ENCODE measurements at regions not wholly inside any gene's neighbourhood (a gene's known extent, or its start where the extent isn't known, plus 50 kb on each side); places are given as distances from the start of the nearest gene placed in this dataset.

DNA sequence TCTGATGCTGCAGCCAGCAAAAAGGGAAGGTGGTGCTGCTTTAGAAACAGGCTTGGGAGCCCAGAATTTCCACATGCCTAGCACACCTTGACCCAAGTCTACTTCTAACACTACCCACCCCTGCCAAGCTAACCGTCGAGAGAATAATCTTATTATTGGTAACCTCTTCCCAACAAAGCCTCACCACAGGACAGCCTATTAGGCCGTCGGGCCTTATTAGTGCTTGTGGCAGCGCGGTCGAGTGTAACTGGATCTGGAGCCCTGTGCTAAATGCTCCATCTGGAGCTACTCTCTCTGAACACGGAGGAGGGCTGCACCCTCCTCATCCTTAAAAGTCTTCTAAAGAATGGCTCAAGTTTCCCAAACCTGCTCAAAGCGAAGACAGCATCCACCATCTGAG is 165.5 kb upstream of the NFIA start (continued):
- no peak for TF ChIP-seq ZNF366 (tag by site-specific recombination; conservative IDR thresholded peaks at IDR 0.05)
- no peak for TF ChIP-seq ZNF791 (tag by site-specific recombination; IDR thresholded peaks at IDR 0.05)
- TF ChIP-seq, protein P1, sequence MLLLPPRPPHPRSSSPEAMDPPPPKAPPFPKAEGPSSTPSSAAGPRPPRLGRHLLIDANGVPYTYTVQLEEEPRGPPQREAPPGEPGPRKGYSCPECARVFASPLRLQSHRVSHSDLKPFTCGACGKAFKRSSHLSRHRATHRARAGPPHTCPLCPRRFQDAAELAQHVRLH (tag by site-specific recombination; IDR thresholded peaks at IDR 0.05) = no peak
- TF ChIP-seq ZNF776 (tag by site-specific recombination; IDR thresholded peaks at IDR 0.05; ENCODE audit: borderline replicate concordance) = no peak
- TF ChIP-seq ZNF24 (tag by site-specific recombination; IDR thresholded peaks at IDR 0.05) = no peak
- TF ChIP-seq, protein P2, sequence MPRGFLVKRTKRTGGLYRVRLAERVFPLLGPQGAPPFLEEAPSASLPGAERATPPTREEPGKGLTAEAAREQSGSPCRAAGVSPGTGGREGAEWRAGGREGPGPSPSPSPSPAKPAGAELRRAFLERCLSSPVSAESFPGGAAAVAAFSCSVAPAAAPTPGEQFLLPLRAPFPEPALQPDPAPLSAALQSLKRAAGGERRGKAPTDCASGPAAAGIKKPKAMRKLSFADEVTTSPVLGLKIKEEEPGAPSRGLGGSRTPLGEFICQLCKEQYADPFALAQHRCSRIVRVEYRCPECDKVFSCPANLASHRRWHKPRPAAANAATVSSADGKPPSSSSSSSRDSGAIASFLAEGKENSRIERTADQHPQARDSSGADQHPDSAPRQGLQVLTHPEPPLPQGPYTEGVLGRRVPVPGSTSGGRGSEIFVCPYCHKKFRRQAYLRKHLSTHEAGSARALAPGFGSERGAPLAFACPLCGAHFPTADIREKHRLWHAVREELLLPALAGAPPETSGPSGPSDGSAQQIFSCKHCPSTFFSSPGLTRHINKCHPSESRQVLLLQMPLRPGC (tag by site-specific recombination; IDR thresholded peaks at IDR 0.05) = no peak

DNA sequence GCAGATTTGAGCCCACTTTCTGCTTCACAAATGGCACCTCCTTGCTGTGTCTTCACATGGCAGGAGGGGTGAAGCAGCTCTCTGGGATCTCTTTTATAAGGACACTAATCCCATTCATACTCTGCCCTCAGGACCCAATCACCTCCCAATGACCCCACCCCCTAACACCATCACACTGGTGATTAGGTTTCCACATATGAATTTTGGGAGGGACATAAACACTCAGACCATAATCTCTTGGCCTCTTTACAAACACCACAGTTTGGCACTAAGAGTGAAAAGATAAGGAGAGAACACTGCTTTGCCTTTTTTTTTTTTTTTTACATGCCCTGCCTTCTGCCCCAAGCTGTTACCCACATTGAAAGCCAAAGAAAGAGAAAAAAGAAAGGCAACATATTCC is 166.2 kb upstream of the NFIA start:
- no peaks in the 10 kb centered on the region for H3K36me3 ChIP-seq (ENCODE audit: control insufficient read depth in 2 of 2, insufficient read depth in 1 of 2, low read length in 2 of 2)
- TF ChIP-seq ZNF169 (tag by site-specific recombination; IDR thresholded peaks at IDR 0.05) = no peak
- H3K4me1 ChIP-seq (ENCODE audit: control insufficient read depth, insufficient read depth, low read length) = no peaks in the 10 kb centered on the region
- no peak overlapping the region for H3K4me3 ChIP-seq (ENCODE audit: low read depth, low read length)
- H3K27ac ChIP-seq (ENCODE audit: extremely low read depth, low read depth, low read length) = no peak overlapping the region
- ChIA-PET CTCF (no interaction called here), POLR2A (no interaction called here)
- H3K9me3 ChIP-seq (ENCODE audit: control insufficient read depth, insufficient read depth, low read depth, low read length) = no peaks in the 10 kb centered on the region

DNA sequence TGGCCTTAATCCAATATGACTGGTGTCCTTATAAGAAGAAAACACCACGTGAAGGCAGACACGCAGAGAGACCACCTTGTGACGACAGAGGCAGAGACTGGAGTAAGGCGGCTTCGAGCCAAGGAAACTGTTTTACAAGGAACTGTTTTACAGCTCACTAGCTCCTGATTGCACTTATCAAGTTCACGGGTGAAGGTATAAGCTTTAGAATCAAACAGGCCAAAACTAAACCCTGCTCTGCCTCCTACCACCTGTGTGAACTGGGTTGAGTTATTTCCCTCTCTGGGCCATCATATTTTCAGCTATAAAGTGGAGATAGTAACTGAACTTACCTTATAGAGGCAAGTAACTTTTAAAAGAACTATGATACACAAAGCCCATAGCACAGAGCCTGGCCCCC is 166.9 kb upstream of the NFIA start:
- no peaks in the 10 kb centered on the region for H3K9me3 ChIP-seq (ENCODE audit: control insufficient read depth, insufficient read depth, low read depth, low read length)
- POLR2A ChIA-PET = no interaction called here
- H3K36me3 ChIP-seq (ENCODE audit: control insufficient read depth in 2 of 2, insufficient read depth in 1 of 2, low read length in 2 of 2) = no peaks in the 10 kb centered on the region
- no peak overlapping the region for H3K4me3 ChIP-seq (ENCODE audit: low read depth, low read length)
- H3K27ac ChIP-seq (ENCODE audit: extremely low read depth, low read depth, low read length) = no peak overlapping the region
- no peaks in the 10 kb centered on the region for H3K4me1 ChIP-seq (ENCODE audit: control insufficient read depth, insufficient read depth, low read length)
- CTCF ChIA-PET = no interaction called here
- TF ChIP-seq ZNF335 (tag by site-specific recombination; conservative IDR thresholded peaks at IDR 0.05) (no peak), ZNF837 (tag by site-specific recombination; IDR thresholded peaks at IDR 0.05) (no peak), BCL6B (tag by site-specific recombination; IDR thresholded peaks at IDR 0.05) (no peak), ZNF501 (tag by site-specific recombination; IDR thresholded peaks at IDR 0.05) (no peak), FEZF1 (tag by site-specific recombination; IDR thresholded peaks at IDR 0.05) (no peak), ZNF292 (tag by site-specific recombination; IDR thresholded peaks at IDR 0.05; ENCODE audit: borderline replicate concordance, low read depth) (no peak), SCRT2 (tag by site-specific recombination; IDR thresholded peaks at IDR 0.05) (no peak), OSR2 (tag by site-specific recombination; IDR thresholded peaks at IDR 0.05) (no peak), ZNF302 (tag by site-specific recombination; IDR thresholded peaks at IDR 0.05; ENCODE audit: low read depth) (no peak), HIC1 (tag by site-specific recombination; IDR thresholded peaks at IDR 0.05) (no peak), ZNF223 (tag by site-specific recombination; IDR thresholded peaks at IDR 0.05) (no peak), GLIS1 (tag by site-specific recombination; IDR thresholded peaks at IDR 0.05) (no peak), TRIM28 (IDR thresholded peaks at IDR 0.05; ENCODE audit: borderline replicate concordance, low read length) (no peak), ZNF175 (tag by site-specific recombination; IDR thresholded peaks at IDR 0.05) (no peak), ZNF404 (tag by site-specific recombination; IDR thresholded peaks at IDR 0.05) (no peak), ZNF768 (tag by site-specific recombination; IDR thresholded peaks at IDR 0.05) (no peak), ZNF785 (tag by site-specific recombination; IDR thresholded peaks at IDR 0.05) (no peak)
- TF ChIP-seq, protein P3, sequence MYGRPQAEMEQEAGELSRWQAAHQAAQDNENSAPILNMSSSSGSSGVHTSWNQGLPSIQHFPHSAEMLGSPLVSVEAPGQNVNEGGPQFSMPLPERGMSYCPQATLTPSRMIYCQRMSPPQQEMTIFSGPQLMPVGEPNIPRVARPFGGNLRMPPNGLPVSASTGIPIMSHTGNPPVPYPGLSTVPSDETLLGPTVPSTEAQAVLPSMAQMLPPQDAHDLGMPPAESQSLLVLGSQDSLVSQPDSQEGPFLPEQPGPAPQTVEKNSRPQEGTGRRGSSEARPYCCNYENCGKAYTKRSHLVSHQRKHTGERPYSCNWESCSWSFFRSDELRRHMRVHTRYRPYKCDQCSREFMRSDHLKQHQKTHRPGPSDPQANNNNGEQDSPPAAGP (tag by site-specific recombination; IDR thresholded peaks at IDR 0.05) = no peak

Data from HEK293 (cell line).